ENCODE measurements at regions not wholly inside any gene's neighbourhood (a gene's known extent, or its start where the extent isn't known, plus 50 kb on each side); places are given as distances from the start of the nearest gene placed in this dataset.
"Not testable (repeated sequence)": the region's sequence is repeated elsewhere in the genome, so short reads cannot be mapped to it uniquely, and the experiment has no call there.

DNA sequence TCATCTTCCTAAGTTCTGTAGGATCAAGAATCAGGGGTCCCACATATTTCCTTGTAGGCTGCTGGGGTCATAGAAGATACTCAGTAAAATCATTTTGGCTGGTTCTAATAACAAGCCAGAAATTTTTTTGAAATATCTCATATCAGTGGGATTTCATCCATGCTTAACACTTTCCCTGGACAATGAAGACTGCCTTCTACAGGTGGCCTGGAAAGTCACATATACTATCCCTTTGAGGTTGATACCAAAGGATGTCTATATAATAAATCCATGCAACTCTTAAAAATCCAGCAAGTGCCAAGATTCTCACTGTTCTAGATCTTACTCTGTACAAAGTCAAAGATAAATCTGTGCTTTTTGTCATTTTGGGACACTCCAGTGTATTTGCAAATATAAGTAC, 225.8 kb upstream of the NEBL start:
- DNase-seq, result no peak

GRCh38 chr10:21121822-21122221, 224.7 kb upstream of the NEBL start:
- DNase-seq, result not testable (repeated sequence)

GRCh38 chr10:21114683-21115082, 217.6 kb upstream of the NEBL start:
- DNase-seq, result no peak

DNA sequence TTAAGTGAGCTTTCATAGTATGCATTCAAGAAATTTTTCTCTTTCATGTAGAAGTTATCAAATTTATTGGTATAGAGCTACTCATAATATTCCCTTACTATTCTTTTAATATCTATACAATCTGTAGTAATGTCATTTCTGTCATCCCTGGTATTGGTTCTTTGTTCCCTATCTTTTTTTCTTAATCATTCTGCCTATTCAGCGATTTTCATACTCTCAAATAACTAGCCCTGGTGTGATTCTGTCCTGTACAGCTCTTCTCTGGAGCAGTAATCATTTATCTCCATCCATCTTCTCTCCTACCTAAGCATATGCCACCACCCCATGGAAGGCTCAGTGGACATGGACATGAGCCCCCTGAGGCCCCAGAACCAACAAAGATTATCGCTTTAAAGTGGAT, 213.2 kb upstream of the NEBL start:
- no peak for DNase-seq

DNA sequence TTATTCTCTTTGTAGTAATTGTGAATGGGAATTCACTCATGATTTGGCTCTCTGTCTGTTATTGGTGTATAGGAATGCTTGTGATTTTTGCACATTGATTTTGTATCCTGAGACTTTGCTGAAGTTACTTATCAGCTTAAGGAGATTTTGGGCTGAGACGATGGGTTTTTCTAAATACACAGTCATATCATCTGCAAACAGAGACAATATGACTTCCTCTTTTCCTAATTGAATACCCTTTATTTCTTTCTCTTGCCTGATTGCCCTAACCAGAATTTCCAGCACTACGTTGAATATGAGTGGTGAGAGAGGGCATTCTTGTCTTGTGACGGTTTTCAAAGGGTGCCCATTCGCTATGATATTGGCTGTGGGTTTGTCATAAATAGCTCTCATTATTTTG, 209.8 kb upstream of the NEBL start:
- DNase-seq, result not testable (repeated sequence)

DNA sequence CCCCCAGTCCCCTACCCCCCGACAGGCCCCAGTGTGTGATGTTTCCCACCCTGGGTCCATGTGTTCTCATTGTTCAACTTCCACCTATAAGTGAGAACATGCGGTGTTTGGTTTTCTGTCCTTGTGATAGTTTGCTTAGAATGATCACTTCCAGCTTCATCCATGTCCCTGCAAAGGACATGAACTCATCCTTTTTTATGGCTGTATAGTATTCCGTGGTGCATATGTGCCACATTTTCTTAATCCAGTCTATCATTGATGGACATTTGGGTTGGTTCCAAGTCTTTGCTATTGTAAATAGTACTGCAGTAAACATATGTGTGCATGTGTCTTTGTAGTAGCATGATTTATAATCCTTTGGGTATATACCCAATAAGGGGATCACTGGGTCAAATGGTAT, 208.2 kb upstream of the NEBL start:
- DNase-seq, result not testable (repeated sequence)

DNA sequence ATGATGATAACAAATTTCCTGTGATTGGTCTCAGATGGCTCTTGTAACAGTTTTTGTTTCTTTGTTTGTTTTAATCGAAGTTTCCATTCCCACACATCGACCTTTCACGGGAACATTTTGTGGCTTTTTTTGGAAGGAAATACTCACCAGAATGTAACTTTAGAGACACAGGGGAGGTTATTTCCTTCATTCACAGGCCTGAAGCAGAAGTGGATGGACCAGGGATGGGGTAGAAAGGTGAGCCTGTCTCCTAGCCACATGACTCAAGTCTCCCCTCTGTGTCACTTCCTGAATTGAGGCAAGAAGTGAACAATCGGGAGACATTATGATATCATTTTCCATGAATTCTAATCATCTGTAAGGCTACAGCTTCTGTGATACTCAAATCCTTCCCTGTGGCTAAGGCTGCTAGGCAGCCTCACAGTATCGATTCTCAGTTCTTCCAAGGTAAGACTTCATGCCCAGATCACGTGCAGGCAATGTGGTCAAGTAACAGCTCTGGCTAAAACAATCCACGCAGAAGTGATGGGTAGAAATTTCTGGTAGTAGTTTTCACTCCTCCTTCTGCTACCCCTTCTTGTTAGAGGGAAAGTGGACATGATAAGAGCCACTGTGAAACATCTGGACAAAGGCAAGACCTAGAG, 203.9 kb upstream of the NEBL start:
- no peak for DNase-seq

DNA sequence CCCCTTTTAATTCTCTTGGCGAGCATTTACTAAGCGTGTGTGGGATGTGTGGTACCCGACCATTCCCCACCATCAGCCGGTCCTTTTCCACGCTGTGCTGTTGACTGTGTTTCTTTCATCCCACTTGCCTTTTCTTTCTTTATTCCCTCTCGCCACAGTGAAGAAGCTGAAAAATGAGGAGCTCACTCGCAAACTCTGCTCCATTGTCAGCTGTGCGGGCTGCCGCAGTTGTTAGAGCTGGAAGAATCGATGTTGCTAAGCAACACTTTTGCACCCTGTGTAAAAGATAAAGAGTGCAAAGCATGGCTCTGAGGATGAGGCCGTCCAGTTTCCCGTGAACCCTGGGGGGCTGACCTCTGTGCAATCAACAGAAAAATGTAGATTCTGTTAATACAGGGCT, 203.1 kb upstream of the NEBL start:
- no peak for DNase-seq

GRCh38 chr10:21099291-21100062, 202.4 kb upstream of the NEBL start:
- DNase-seq, result peak in 1 of 2 experiments; percentile 37

DNA sequence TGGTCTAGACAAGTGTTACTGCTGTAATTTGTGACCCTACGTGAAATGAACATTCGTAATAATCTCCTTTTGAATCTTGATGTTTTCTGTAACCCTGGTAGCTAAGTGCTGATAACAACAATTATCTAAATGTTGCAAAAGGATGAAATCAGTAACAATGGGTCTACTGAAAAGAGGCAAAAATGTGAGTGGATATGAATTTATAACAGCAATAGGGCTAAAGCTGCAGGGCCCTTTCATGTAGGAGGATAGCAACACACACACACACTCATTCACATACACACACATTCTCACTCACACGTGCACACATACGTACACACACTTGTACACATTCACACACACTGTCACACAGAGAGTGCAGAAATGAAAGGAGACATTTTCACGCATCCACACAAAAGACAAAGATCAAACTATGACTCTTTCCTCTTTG, 200.8 kb upstream of the NEBL start:
- DNase-seq, result no peak

- DNase-seq, result no peak
Observed at GRCh38 chr10:21095494-21096055, 198.5 kb upstream of the NEBL start.

DNA sequence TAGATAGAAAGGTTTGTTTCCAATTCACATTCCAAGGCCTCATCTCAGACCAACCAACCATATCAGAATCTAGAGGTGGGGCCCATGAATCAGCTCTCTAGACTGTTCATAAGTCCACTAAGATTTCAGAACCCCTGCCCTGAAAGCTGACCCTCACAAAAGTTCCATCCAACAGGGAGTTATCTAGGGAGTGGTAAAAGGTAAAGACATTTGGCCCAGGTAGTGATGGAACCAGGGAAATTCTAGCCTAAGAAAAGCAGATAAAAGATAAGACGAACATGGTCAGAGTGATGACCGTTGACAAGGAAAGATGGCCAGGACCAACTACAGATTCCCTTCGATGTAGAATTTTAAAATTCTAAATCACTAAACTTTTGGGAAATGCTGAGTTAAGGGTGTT, 198.0 kb upstream of the NEBL start:
- no peak for DNase-seq

DNA sequence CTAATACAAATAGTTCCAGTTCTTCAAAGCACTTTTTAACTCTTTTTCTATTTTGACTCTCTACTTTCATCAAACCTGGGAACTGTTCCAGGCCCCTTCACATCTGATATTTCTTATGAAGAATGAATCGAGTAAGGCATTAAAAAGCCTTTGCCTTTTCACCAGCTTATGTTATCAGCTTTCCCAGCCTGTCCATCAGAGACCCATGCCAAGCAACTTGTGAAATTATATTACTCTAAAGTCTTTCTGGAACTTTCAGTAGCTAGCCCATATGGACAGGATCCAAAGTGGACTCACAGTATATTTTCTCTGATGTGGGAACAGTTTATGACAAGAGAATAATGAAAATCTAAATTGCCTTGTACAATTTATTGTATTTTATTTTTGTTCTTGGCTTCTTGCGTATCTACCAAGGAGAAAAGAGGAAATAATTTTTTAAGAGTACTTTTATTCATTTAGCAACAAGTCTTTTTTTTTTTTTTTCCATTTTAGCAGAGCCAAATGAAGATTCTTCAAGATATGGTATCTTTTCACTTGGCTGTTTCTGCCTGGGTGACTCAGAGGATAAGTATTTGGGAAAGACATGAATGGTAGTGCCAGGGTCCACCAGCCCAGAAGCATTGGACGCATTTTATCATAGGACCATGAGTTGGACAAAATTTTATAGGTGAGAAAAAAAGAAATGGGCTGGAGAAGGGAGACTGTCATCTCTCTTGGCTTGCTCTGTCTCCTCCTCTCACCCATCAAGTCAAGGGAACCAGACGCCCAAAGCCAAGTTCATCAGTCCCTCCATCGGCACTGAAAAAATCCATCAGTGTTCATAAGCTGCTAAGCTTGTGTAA, 195.8 kb upstream of the NEBL start:
- DNase-seq, result no peak

GRCh38 chr10:21090609-21091082, 193.5 kb upstream of the NEBL start:
- DNase-seq, result no peak

DNA sequence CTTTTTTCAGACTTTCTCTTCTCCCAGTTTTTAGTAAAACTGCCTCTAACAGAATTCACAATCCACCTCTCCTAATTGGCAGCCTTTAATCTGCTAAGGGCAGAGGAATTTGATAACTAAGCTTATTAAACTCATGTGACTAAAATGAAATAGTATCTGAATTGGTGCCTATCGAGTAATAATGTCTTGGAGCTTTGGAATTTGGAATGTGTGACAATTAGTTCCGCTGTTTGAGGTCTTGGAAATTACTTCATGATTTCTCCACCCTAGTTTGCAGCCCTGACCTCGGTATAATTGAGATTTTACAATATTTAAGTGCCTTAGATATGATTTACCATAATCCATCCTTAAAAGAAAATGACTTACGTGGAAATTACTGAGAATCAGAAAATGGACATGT, 190.4 kb upstream of the NEBL start:
- DNase-seq, result no peak

GRCh38 chr10:21084700-21085099, 187.6 kb upstream of the NEBL start:
- no peak for DNase-seq

- DNase-seq, result no peak
Observed at GRCh38 chr10:21083861-21084260, 186.8 kb upstream of the NEBL start.

GRCh38 chr10:21082206-21082605, 185.1 kb upstream of the NEBL start:
- no peak for DNase-seq

DNA sequence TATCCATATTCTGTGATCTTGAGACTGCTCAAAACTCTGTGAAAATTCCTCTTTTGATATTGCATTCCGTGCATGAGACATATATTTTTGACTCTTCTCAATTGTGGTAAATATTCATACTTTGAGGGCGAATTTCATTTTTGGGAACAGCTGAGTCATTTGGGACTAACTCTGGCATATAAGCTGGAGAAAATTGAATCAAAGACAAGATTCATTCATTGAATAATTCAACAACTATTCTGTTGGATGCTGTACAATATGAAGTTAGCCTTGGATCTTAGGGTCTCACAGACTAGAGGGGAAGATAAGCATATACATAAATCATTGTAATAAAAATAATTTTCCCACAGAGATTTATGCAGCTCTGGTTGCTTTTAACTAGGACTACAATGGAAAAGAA, 183.2 kb upstream of the NEBL start:
- no peak for DNase-seq

DNA sequence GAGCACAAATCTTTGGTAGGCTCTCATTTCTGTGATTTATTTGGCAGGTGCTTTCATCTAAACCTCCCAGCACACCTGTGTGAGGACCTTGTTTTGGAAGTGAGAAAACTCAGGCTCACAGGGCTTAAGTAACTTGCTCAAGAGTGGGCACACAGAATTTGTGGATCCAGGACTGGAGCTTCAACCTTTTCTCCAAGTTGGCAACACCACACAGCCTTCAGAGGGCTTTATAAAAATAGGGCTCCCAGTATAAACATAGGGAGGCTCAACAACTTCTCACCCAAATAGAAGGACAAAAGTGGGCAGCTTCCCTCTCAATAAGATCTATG, 182.2 kb upstream of the NEBL start:
- no peak for DNase-seq

GRCh38 chr10:21078410-21079329, 181.6 kb upstream of the NEBL start:
- DNase-seq, result peak; percentile 16 to 53

- no peak for DNase-seq
Observed at GRCh38 chr10:21077681-21078080, 180.6 kb upstream of the NEBL start.

Measured in NCI-H524 (cell line).